MM.1S (cell line): ENCODE measurements at regions not wholly inside any gene's neighbourhood (a gene's known extent, or its start where the extent isn't known, plus 50 kb on each side); places are given as distances from the start of the nearest gene placed in this dataset.

ENCODE experiments used
- EZH2 ChIP-seq: fragments of 300-600 bp; sonication (generic); optimal IDR thresholded peaks from 2 replicates; pipeline ENCODE3; 2017; ENCODE audit warnings: low read depth, mild to moderate bottlenecking, antibody characterized with exemption, low read length, mixed read lengths
- EZH2phosphoT487 ChIP-seq: fragments of 300-600 bp; sonication (generic); IDR thresholded peaks from 2 replicates; pipeline ENCODE4 v1.6.1; 2018; ENCODE audit warnings: antibody characterized with exemption, low read length
- TF ChIP-seq, protein P1 (sequence below): fragments of 300-600 bp; sonication (generic); IDR thresholded peaks from 2 replicates; pipeline ENCODE4 v1.5.1; 2016; ENCODE audit warnings: antibody characterized with exemption, low read length, mixed read lengths

DNA sequence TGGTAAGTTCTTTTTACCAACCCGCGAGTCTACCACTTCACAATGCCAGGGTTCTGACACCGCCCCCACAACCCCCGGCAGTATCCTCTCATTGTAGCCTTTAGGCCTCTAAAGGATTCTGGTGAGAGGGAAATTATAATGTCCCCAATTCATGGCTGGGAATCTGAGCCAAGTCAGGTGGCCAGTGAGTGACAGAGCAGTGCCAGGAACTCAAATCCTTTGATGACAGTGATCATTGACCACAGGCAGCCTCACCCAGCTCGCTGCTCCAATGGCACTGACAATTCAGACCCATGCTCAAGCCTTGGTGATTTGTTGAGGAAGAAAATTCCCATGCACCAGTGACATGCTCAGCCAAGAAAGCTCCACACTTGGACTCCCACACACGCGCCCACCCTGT, 63.4 kb upstream of the CSF1 start:
- TF ChIP-seq, protein P1, sequence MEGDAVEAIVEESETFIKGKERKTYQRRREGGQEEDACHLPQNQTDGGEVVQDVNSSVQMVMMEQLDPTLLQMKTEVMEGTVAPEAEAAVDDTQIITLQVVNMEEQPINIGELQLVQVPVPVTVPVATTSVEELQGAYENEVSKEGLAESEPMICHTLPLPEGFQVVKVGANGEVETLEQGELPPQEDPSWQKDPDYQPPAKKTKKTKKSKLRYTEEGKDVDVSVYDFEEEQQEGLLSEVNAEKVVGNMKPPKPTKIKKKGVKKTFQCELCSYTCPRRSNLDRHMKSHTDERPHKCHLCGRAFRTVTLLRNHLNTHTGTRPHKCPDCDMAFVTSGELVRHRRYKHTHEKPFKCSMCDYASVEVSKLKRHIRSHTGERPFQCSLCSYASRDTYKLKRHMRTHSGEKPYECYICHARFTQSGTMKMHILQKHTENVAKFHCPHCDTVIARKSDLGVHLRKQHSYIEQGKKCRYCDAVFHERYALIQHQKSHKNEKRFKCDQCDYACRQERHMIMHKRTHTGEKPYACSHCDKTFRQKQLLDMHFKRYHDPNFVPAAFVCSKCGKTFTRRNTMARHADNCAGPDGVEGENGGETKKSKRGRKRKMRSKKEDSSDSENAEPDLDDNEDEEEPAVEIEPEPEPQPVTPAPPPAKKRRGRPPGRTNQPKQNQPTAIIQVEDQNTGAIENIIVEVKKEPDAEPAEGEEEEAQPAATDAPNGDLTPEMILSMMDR: no peak
- TF ChIP-seq EZH2 (no peak), EZH2phosphoT487 (no peak)
